GM06990 (cell line): ENCODE measurements at regions not wholly inside any gene's neighbourhood (a gene's known extent, or its start where the extent isn't known, plus 50 kb on each side); places are given as distances from the start of the nearest gene placed in this dataset.
A peak's percentile ranks its signal among the peaks of the same experiment; 100 is the strongest.

Experiments
- DNase-seq: peaks from one replicate; pipeline ENCODE4 v3.0.0-alpha.2; 2011; ENCODE audit not compliant: insufficient read length; ENCODE audit errors: extremely low read depth
- H3K27me3 ChIP-seq: replicated peaks from 2 replicates; pipeline ENCODE4 v1.6.0; 2011; ENCODE audit warnings: low read length; ENCODE audit not compliant: control insufficient read depth, insufficient read depth
- H3K36me3 ChIP-seq: 2 replicates; pipeline ENCODE4 v1.5.1; 2011; ENCODE audit warnings: low read length; ENCODE audit not compliant: control insufficient read depth, insufficient read depth
- H3K4me3 ChIP-seq: replicated peaks from 2 replicates; pipeline ENCODE4 v1.5.1; 2011; ENCODE audit warnings: low read depth, mild to moderate bottlenecking, control low read depth, low read length
- CTCF ChIP-seq: IDR thresholded peaks from 2 replicates; pipeline ENCODE4 v1.5.1; 2011; ENCODE audit warnings: low read length, control low read depth, mild to moderate bottlenecking, inconsistent platforms; ENCODE audit not compliant: insufficient read depth, poor library complexity, severe bottlenecking

- Histone ChIP-seq H3K27me3 (no peaks in the 10 kb centered on the region), H3K36me3 (no peaks in the 10 kb centered on the region), H3K4me3 (no peak overlapping the region; the same call in 1 of the 2 replicates)
- peak; percentile 16 for DNase-seq
- no peak for TF ChIP-seq CTCF
Observed at GRCh38 chr12:47317175-47317915, 237.6 kb upstream of the AMIGO2 start.

GRCh38 chr12:47316609-47317049 lies 236.9 kb upstream of the AMIGO2 start:
- no peak for DNase-seq
- H3K4me3 ChIP-seq: no peak overlapping the region
- no peaks in the 10 kb centered on the region for H3K27me3 ChIP-seq
- no peaks in the 10 kb centered on the region for H3K36me3 ChIP-seq
- no peak for TF ChIP-seq CTCF

DNA sequence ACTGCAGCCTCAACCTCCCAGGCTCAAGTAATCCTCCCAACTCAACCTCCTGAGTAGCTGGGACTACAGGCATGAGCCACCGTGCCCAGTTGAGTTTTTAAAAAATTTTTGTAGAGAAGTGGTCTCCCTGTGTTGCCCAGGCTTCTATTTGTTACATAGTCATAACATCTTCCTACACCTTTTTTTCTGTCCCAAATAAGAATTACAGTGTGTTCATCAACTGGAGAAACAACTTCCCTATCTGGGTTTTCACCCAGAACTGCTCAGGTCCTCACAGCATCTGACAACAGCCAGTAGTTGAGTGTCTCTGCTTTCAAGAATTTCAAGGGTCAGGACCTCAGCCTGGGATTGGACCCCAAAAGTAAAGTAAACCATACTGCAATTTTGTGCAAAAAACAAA lies 235.2 kb upstream of the AMIGO2 start:
- no peaks in the 10 kb centered on the region for H3K36me3 ChIP-seq
- no peak overlapping the region for H3K4me3 ChIP-seq
- H3K27me3 ChIP-seq: no peaks in the 10 kb centered on the region
- no peak for TF ChIP-seq CTCF
- no peak for DNase-seq

DNA sequence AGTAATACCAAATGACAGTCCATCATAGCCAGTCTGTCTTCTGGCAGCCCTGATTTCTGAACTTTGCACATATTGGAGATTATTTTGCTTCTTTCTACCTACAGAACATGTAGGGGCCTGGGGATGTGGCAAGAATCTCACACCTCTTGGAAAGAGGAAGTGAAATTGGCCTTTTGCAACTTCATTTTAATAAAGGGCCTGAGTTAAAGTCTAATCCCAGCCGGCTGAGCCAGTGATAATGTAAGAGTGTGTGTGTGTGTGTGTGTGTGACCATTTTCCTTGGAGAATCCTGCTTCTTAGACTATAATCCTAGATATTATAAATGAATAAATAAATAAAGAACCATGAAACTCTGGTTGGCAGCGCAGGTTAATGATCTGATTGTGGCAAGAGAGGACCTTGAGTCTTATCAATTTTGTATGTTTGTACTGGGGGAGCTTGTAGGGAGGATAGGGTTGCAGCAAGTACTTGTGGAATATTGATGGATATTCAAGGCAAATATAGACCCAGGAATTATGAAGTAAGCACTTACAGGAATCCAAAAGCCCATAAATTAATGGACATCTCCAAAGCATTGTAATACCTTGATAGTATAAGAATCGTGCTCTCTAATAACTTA lies 233.2 kb upstream of the AMIGO2 start:
- TF ChIP-seq CTCF: no peak
- Histone ChIP-seq H3K36me3 (no peaks in the 10 kb centered on the region), H3K4me3 (no peak overlapping the region), H3K27me3 (no peaks in the 10 kb centered on the region)
- peak; percentile 22 for DNase-seq

GRCh38 chr12:47312147-47312546 lies 232.4 kb upstream of the AMIGO2 start:
- no peak for TF ChIP-seq CTCF
- Histone ChIP-seq H3K36me3 (no peaks in the 10 kb centered on the region), H3K4me3 (no peak overlapping the region), H3K27me3 (no peaks in the 10 kb centered on the region)
- no peak for DNase-seq
